GM19351 (cell line): ENCODE measurements at regions not wholly inside any gene's neighbourhood (a gene's known extent, or its start where the extent isn't known, plus 50 kb on each side); places are given as distances from the start of the nearest gene placed in this dataset.
"Not testable (repeated sequence)": the region's sequence is repeated elsewhere in the genome, so short reads cannot be mapped to it uniquely, and the experiment has no call there.

Experiments
- ATAC-seq: cut with Tn5 transposase; IDR thresholded peaks from one replicate; pipeline ENCODE4 v1.9.1; 2021; ENCODE audit warnings: mild to moderate bottlenecking, moderate library complexity; ENCODE audit not compliant: unreplicated experiment

DNA sequence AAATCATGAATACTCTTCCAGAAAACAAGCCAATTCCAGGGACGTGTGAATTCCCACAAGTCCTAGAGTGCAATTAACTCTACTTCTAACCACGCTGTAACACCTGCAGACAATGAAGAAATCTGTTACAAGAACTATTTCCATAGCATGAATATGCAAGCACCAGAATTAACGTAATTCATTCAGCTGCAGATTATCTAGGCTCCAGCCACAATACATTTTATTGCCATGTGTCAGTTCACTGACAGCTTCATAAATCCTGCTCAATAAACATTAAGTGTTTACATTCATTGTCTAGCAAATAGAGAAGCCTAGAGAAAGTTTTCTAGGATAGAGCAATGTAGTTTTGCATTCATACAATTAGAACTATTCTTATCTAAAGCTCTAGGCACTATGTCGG is 1348.5 kb downstream of the GRIK2 start:
- ATAC-seq = no peak

DNA sequence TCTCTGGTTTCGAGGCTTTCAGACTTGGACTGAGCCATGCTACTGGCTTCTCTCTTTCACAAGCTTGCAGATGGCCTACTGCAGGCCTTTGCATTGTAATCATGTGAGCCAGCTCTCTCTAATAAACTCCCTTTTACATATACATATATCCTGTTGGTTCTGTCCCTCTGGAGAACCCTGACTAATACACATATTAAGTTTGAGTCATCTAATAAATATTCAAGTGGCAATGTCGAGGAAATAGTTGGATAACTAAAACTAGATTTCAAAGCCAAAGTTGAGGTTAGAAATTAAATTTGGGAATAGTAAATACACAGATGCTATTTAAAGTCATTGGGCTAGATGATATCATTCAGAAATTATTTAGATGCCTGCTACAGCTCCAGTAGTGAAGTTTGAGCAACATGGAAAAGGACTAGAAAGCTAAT is 1343.4 kb downstream of the GRIK2 start:
- no peak for ATAC-seq

DNA sequence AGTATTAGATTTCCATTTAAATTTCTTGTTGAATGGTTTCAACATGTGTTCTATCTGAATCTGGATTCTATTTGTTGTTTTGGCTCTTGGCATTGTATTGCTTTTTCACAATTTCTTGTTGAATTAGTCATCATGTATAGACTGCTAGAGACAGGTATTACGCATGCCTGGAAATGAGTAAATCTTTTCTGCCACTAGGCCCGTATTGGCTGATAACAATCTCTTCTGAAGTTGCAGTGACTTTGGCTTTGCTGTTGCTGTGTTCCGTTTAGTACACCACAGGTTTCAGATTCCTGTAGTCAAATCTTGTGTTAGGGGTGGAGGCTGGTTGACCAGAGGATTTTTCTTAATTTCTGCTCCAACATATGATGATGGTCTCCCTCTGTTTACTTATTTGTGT is 1339.4 kb downstream of the GRIK2 start:
- ATAC-seq = no peak

DNA sequence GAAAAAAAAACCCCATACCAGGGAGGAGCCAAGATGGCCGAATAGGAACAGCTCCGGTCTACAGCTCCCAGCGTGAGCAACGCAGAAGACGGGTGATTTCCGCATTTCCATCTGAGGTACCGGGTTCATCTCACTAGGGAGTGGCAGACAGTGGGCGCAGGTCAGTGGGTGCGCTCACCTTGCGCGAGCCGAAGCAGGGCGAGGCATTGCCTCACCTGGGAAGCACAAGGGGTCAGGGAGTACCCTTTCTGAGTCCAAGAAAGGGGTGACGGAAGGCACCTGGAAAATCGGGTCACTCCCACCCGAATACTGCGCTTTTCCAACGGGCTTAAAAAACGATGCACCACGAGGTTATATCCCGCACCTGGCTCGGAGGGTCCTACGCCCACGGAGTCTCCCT is 1328.6 kb downstream of the GRIK2 start:
- not testable (repeated sequence) for ATAC-seq

DNA sequence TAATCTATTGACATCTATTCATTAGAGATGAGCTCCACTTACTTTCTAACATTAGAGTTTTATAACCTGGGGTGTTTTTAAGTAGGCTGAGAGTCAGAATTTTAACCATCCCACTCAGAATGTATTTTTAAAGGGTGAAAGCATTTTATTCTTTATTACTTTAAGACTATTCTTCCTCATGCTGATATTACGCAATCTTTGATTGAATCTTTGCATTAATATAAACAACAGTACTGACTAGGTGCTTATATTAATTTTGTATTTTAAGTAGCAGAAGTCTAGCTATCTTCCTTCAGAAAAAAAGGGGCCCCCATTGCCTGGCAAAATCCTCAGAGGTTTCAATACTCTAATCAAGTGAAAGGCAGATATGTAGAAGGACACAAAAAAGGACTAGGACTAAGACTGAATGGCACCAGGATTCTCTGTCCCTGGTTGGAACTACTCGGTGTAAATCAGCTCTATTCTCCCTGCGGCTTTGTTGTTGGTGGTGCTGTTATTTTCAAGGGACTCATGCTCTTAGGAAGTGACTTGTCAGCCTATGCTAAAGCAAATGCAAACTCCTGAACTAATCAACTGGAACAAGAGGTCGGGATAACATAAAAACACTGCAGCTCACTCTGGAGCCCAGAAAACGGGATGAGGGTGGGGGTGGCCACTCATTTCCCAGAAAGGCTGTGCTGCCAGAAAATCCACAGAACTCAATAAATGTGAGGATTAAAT is 1324.4 kb downstream of the GRIK2 start:
- ATAC-seq = no peak

DNA sequence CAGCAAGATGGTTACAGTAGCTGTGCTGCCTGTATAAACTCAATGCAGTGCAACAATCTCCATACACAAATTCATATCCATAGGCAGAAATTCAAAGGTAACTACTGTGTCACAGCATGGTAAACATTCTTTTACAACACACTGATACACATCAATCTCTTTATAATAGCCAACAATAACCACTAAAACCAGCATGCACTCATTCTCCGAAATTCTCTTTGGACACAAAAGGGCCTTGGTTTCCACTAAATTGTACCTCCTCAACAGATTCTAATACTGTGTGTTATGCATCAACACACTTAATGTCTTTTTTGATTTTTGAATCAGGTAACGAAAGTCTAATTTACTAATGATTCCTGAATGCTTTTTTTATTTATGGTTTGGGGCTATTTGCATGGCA is 1323.7 kb downstream of the GRIK2 start:
- ATAC-seq = no peak

DNA sequence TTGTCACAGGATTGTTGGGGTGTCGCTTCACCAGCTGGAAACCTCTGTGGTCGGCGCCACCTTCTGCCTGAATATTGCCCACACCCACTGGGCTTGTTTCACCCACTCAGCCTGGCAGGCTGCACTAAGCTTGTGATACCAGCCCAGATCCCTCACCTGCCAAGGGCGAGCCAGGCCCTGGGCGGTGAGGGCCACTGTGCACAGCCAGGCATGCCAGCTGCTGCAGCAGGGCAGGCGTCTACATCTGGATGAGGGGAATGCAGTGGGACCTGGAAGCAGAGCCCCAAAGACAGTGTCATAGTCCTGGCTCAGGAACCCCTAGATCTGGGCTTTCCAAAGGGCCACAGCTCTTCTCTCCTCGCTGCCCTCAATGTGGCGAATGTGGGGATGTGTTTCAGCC is 1307.5 kb downstream of the GRIK2 start:
- no peak for ATAC-seq

DNA sequence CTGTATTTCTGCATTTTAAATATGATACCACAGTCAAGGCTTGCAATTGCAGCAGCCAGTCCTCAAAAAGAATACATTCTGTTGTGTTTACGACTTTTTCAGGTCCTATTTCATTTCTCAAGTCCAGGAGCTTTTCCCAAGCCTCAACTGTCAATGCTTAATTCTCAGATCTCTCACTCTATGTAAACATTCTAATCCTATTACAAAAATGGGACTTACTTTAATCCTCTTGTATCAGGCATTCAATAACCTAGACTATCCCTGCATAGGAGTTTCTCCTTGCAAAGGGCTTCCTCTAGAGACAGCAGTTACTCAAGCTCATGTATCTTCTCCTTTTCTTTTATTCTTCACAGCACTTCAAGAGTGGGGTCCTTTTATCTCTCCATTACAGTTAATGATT is 1293.0 kb downstream of the GRIK2 start:
- ATAC-seq = no peak

DNA sequence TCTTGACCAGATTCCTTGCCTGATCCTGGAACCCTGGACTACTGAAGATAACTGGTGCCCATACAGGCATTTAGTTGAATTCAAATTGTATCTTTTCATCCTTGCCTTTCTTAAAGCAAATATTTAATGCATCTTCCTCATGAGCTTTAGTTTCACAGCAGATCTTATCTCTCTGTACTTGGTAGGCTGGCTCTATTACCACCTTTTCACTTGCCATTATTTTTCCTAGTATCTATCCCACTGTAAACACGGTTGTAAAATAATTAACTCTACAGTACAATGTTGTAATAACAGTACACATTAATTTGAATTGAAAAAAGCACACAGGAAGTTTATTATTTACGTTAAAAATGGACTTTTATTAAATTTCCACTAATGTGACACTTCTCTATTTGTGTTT is 1286.9 kb downstream of the GRIK2 start:
- ATAC-seq = no peak

DNA sequence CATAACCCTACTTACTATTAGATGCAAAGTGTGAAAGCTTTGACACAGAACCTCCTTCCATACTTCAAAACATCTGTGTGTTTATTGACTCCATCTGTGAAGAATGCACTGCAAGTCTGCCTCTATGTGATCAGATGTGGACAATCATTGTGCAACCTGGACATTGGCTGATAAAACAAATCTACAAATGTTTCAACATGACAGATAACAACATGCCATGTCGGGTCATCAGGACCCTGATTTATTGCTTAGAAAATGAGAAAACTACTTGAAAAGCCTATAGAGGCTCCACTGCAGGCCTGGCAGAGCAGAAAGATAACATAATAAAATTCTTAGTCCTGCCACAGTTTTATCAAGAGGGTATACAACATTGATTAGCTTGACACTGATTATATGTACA is 1286.4 kb downstream of the GRIK2 start:
- ATAC-seq = no peak

DNA sequence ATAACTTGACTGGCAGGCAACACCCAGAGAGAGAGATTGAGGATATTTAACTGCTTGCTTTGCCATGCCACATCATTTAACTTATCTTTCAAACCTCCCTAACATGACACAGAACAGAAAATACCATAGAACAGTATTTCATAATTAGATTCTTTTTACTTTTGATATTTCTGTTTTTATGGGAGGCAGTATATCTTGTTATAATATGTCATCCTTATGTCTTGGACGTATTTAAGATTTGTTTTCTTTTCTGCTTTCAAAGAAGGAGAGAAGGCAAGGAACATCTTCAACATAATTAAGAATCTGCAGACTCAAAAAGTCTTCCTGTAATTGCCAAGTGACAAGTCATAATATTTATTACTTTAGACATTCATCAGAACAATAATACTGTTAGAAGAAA is 1283.7 kb downstream of the GRIK2 start:
- ATAC-seq = no peak

DNA sequence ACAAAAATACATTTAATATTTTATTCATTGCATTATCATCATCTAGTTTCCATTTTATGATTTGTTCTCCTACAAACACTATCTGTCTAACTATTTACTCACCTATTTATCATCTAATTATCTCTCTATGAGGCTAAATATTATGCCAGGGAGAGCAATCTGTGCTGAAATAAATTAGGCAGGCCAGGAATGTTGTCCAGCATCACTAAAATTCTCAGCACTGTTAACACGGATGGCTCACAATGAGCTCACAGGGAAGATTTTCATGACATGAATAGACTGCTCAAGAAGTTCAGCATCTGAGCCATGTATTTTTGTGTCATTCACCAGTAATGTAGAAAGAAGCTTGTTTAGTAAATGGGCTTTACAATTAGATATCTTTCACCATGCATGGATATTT is 1277.2 kb downstream of the GRIK2 start:
- no peak for ATAC-seq

DNA sequence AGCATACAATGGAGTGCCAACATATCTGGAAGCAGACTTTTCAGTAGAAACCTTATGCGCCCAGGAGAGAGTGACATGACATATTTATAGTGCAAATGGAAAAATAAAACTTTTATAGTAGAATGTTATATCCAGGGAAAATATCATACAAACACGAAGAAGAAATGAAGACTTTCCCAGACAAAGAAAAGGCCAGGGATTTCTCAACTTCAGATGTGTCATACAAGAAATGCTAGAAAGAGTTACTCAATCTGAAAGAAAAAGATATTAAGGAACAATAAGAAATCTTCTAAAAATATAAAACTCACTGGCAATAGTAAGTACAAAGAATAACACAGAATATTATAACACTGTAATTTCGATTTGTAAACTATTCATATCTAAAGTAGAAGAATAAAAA is 1269.3 kb downstream of the GRIK2 start:
- no peak for ATAC-seq

DNA sequence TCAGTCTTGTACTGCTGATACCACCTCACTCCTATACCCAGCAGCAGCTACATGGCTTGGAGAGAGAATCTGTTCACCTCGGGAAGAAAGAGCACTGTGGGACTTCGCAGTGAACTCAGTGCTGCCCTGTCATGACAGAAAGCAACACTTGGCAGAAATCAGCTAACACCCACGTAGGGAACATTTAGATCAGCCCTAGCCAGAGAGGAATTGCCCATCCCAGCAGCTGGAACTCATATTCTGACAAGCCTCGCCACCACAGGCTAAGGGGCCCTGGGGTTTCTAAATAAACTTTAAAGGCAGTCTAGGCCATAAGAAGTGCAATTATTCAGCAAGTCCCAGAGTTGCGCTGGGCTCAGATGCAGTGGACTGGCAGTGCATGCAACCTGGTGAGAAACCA is 1266.8 kb downstream of the GRIK2 start:
- no peak for ATAC-seq

DNA sequence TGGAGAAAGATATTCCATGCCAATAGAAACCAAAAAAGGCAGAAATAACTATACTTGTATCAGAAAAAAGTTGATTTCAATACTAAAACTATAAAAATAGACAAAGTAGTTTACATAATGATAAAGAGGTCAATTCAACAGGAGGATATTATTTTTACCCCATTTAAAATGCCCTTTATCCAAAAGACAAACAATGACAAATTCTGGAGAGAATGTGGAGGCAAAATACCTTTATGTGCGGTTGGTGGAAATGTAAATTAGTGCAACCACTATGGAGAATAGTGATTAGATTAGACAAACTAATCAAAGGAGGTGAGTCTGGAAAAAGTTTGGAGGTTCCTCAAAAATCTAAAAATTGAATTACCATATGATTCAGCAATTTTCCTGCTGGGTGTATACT is 1262.3 kb downstream of the GRIK2 start:
- ATAC-seq = no peak

DNA sequence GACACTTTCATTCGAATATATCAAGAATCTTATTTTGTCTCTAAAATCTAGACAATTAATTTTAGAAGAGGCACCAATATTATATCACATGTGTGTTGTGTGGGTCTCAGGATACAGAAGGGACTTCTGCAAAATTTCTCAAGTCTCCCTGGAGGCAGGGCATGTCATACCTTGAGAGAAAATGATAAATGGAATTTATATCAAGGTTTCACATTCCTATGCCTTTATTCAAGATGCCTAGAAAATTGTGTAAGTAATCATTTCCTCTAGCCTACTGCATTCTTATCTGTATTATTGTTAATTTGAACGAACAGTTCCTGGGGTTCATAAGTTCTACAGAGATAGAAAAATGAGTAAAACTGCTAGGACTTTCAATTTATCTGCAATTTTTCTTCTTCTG is 1247.9 kb downstream of the GRIK2 start:
- ATAC-seq = no peak

DNA sequence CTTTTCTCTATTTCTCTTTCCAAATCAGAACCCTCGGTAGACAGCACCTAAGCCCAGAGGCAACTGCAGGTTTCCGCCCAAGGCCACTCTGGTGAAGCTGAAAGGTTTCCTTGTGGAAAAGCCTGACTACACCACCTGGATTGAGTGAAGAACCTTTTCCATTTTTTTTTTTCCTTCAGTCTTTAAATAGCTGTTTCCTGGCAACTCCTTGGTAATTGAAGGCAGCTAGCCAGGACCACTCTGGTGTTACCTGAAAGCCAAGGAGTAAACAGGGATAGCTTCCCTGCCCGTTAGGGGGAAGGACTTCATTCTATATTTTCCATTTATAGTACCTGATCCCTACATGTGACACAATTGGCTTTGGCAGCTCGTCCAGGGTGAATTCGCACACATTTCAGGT is 1238.4 kb downstream of the GRIK2 start:
- no peak for ATAC-seq

DNA sequence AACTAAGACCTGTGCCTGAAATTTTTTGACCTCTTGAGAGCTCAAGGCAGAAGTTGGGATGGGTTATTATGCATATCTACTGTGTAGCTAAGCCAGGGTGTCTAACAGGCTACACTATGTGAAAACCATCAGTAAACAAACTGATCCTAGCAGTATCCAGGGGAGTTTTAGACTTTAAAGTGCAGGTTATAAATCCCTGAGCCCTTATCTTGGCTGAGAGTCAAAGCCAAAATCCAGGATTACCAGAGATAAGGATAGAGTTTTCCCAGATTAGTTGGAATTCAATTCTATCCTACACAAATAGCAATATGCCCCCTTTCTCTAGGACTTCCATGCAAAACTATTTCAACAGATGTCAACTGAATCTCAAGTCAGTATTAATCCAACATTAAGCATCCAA is 1229.7 kb downstream of the GRIK2 start:
- ATAC-seq = no peak

DNA sequence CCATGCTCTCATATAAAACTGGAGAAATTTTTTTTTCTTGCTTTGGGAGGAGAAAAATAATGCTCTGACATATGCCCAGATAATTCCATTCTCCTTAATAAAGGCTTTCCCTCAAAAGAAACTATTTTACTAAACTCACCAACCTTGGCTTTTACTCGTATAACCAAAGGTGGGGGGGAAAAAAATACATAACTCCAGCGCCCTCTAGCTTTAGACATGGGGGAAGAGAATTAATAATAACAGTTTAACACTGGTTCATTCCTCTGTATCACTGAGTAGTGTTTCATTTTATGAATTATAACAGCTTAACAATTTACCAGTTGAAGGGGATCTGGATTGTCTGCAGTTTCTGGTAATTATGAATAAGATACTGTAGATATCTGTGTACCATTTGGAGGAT is 1226.1 kb downstream of the GRIK2 start:
- no peak for ATAC-seq

DNA sequence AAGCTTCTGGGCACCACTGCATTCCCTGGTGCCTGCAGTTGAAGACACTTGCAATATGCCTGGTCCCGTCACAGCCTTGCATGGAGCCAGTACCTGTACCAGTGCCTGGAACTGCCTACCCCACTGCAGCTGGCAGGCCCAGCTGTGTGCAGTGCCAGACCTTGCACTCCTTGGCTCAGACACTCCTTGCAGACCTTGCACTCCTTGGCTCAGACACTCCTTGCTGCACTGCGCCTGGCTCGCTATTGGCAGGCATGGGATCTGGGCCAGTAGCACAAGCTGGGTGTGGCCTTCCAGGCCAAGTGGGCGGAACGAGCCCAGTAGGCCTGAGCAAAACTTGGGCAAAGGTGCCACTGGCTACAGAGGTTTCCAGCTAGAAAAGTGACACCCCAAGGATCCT is 1189.1 kb downstream of the GRIK2 start:
- ATAC-seq = no peak

DNA sequence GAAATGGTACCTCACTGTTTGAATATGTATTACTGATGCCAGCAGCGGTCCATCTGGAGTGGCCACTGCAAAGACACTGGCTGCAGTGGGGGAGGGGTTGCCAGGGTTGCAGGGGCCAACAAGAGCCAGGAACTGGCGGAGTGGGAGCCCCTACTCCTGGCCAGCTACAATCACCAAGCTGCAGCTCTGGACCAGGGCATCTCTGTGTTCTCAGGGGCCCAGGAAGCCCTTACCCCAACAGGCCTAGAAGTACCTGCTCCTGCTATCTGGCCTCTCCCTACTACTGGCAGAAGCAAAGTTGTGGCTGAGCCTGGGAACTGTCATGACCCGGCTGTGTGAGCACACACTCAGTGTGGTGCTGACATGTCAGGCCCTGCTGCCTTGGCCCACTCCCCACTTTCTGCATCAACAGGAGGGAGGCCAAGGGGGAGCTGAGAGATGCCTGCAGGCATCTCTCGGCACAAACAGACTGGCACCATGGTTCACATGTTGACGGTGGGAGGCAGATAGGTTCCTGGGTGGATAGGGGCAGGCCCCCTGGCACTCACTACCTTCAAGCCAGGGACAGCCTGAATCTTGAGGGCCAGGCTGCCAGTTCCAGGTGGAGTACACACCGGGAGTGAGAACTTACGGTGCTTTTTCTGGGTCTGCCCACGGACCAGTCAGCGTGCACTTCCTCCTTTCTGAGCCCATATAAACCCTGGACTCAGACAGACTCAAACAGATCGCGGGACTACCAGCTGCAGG is 1188.0 kb downstream of the GRIK2 start:
- no peak for ATAC-seq

DNA sequence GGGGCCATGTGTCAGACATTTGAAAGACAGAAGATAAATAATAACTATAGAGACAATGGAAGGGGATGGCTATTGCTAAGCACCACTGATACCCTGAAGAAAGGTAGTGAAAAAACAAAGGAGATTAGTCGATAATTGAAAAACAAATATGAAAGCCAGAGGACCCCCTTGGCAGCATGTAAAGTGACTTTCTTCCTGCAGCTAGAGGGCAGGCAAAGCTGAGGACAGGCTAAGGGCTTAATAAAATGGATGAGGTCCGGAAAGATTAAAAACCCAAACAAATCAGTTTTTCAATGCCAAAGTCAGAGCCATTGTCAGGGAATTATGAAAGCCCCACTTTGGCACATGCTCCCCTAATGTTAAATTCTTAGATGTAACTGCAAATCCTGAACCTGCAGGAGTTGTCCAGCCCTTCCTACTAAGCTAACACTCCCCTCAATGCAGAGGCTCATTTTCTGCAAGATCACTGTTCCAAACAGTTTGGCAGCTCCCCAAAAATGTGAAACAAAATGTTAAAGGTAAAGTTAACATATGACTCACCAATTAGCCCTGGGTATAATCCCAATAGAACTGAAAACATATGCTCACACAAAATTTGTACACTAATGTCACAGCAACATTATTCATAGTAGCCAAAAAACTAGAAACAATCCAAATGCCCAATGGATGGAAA is 1177.9 kb downstream of the GRIK2 start:
- no peak for ATAC-seq
